Colonic mucosa (tissue), 4 donors: ENCODE measurements at regions not wholly inside any gene's neighbourhood (a gene's known extent, or its start where the extent isn't known, plus 50 kb on each side); places are given as distances from the start of the nearest gene placed in this dataset.

Source experiments
- DNase-seq: peaks from one replicate; pipeline ENCODE4 v3.0.0-alpha.2; 2020
- H3K27ac ChIP-seq: fragments of 200-600 bp; one replicate; pipeline ENCODE4 v1.8.0; 2021
- H3K27me3 ChIP-seq: fragments of 200-600 bp; one replicate; pipeline ENCODE4 v1.8.0; 2021
- H3K36me3 ChIP-seq: fragments of 200-600 bp; one replicate; pipeline ENCODE4 v1.8.0; 2021
- H3K4me1 ChIP-seq: fragments of 200-600 bp; one replicate; pipeline ENCODE4 v1.8.0; 2021; ENCODE audit warnings: mild to moderate bottlenecking
- H3K4me3 ChIP-seq: fragments of 200-600 bp; one replicate; pipeline ENCODE4 v1.8.0; 2021
- H3K9ac ChIP-seq, 2 donors: one replicate each; pipeline ENCODE4 v1.7.0; 2013; ENCODE audit warnings: control low read depth in 2 of 2, low read depth in 2 of 2, low read length in 2 of 2
- H3K9me3 ChIP-seq: fragments of 200-600 bp; one replicate; pipeline ENCODE4 v1.8.0; 2021
- intact Hi-C: fragments of 100-400 bp; cut with DNase I; formaldehyde crosslinking; loops from one replicate; pipeline ENCODE4 v1.14.1; 2022
- TF ChIP-seq, protein P1 (sequence below): fragments of 200-600 bp; IDR thresholded peaks from one replicate; pipeline ENCODE4 v1.8.0; 2022; ENCODE audit warnings: antibody characterized with exemption, mild to moderate bottlenecking
- donor health status: healthy.
- donor health status: DM: no; HTN: no; CAD: no.
- donor health status: DM: no; HTN: no; CAD: no.

DNA sequence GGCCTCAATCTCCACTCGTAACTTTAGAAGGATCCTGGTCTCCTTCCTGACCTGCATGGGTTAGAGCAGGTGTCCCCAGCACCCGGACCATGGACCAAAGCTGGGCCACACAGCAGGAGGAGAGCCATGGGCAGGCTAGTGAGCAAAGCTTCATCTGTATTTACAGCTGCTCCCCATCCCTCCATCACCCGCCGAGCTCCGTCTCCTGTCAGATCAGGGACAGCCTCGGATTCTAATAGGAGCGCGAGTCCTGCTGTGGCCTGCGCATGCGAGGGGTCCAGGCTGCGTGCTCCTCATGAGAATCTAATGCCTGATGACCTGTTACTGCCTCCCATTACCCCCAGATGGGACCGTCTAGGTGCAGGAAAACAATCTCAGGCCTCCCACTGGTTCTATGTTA is 297.7 kb upstream of the SALL3 start:
- intact Hi-C loops: loop anchor here (10.0 kb wide), 1 partner anchor 63 kb away; no protein-coding TSS in a partner anchor
- Histone ChIP-seq H3K9ac (no peak overlapping the region), H3K9me3 (no peaks in the 10 kb centered on the region), H3K27me3 (no peaks in the 10 kb centered on the region), H3K4me1 (no peaks in the 10 kb centered on the region), H3K36me3 (no peaks in the 10 kb centered on the region), H3K4me3 (no peak overlapping the region), H3K27ac (no peak overlapping the region)
- DNase-seq: no peak
- TF ChIP-seq, protein P1, sequence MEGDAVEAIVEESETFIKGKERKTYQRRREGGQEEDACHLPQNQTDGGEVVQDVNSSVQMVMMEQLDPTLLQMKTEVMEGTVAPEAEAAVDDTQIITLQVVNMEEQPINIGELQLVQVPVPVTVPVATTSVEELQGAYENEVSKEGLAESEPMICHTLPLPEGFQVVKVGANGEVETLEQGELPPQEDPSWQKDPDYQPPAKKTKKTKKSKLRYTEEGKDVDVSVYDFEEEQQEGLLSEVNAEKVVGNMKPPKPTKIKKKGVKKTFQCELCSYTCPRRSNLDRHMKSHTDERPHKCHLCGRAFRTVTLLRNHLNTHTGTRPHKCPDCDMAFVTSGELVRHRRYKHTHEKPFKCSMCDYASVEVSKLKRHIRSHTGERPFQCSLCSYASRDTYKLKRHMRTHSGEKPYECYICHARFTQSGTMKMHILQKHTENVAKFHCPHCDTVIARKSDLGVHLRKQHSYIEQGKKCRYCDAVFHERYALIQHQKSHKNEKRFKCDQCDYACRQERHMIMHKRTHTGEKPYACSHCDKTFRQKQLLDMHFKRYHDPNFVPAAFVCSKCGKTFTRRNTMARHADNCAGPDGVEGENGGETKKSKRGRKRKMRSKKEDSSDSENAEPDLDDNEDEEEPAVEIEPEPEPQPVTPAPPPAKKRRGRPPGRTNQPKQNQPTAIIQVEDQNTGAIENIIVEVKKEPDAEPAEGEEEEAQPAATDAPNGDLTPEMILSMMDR: no peak

DNA sequence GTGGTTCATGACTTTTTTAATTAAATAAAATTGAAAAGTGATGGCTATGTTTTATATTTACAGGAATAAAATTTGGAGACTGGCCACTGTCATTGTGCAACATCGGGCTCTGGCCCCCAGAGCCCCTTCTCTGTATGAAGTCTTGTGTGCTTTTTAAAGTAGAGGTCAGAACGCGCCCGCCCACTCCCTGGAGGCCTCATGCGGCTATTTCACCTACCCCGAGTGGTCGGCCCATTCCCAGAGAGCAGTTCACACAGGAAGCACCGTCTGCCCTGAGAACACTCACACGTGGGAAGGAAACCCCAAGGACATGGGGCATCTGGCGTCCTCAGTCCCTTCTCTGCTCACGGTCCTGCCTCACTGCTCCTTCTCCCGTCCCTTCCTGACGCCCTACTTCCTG is 296.9 kb upstream of the SALL3 start:
- no peak overlapping the region for H3K4me3 ChIP-seq
- no peaks in the 10 kb centered on the region for H3K36me3 ChIP-seq
- no peak overlapping the region for H3K27ac ChIP-seq
- H3K9me3 ChIP-seq: no peaks in the 10 kb centered on the region
- H3K4me1 ChIP-seq: no peaks in the 10 kb centered on the region
- H3K9ac ChIP-seq: no peak overlapping the region
- intact Hi-C loops: loop anchor here (10.0 kb wide), 1 partner anchor 62 kb away; no protein-coding TSS in a partner anchor
- no peaks in the 10 kb centered on the region for H3K27me3 ChIP-seq
- TF ChIP-seq, protein P1: no peak
- DNase-seq: no peak

DNA sequence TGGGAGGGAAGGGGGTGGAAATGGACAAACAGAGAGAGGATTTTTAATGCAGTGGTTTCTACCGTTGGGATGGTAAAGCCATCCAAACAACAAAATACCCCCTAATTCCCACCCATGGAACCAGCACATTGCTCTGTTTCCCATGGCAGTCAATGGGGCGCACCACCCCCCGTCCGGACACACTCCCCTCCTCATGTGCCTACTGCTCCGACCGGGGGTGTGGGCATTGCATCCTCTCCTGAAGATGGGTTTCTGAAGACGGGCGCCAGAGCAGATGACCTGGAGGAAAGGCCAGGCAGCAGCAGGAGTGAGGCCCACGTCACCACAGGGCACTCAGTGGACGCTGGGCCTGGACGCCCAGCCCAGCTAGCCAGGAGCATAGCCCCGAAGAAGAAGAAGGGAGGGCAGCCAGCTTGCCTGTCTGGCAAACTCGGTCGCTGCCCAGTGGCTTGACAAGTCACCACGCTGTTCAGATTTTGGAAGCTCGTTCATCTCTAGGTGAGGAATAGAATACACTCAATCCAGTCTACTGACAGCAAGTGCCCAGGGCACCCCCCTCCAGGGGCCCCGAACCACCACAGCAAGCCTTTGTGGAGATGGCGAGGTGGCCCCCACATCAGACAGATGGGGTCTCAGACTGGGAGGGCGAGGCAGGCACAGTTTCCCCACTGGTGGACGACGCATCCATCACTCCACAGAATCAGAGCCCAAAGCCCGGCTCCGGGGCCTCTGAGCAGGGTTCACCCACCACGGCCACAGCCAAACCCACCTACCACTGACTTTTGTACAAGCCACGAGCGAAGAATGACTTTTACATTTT is 296.2 kb upstream of the SALL3 start:
- DNase-seq: no peak
- Histone ChIP-seq H3K36me3 (no peaks in the 10 kb centered on the region), H3K27ac (no peak overlapping the region), H3K4me1 (no peaks in the 10 kb centered on the region), H3K27me3 (no peaks in the 10 kb centered on the region), H3K4me3 (no peak overlapping the region), H3K9me3 (no peaks in the 10 kb centered on the region), H3K9ac (no peak overlapping the region)
- intact Hi-C loops: loop anchor here (10.0 kb wide), 1 partner anchor 61 kb away; no protein-coding TSS in a partner anchor
- TF ChIP-seq, protein P1: no peak

DNA sequence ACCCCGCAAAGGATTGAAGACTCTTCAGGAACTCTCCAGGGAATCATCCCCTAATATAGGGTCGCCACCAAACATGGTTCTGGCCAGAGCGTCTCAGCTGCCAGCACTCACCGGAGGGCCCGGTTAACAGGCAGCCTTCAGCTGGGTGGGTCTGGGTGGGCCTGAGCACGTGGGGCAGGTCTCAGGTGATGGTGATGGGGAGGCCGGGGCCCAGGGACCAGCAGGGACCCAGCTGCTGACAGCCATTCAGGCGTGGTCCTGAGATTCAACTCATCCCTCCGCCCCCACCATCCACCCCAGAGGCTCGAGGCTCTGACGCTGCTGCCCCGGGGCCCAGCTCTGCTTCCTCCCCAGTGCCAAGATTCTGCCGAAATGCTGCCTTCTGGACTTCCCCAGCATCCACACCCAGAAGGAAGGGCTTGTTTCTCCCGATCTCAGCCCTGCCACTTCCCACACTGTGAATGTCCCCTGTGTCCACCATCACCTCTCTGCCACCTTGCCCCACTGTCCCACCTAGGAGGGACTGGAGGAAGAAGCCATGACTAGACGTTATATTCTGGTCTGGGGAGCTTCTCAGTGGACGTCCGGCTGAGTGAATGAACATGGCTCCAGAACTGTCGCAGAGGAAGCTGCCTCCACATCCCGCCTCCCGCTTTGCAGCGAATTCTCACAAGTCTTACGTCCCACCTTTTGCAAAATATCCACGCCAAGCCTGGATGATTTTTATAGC is 294.2 kb upstream of the SALL3 start:
- no peaks in the 10 kb centered on the region for H3K27me3 ChIP-seq
- no peak for DNase-seq
- no peaks in the 10 kb centered on the region for H3K9me3 ChIP-seq
- no peaks in the 10 kb centered on the region for H3K4me1 ChIP-seq
- TF ChIP-seq, protein P1: no peak
- intact Hi-C loops: loop anchor here (10.0 kb wide), 1 partner anchor 59 kb away; no protein-coding TSS in a partner anchor
- H3K36me3 ChIP-seq: no peaks in the 10 kb centered on the region
- H3K27ac ChIP-seq: no peak overlapping the region
- H3K9ac ChIP-seq: no peak overlapping the region
- H3K4me3 ChIP-seq: no peak overlapping the region

DNA sequence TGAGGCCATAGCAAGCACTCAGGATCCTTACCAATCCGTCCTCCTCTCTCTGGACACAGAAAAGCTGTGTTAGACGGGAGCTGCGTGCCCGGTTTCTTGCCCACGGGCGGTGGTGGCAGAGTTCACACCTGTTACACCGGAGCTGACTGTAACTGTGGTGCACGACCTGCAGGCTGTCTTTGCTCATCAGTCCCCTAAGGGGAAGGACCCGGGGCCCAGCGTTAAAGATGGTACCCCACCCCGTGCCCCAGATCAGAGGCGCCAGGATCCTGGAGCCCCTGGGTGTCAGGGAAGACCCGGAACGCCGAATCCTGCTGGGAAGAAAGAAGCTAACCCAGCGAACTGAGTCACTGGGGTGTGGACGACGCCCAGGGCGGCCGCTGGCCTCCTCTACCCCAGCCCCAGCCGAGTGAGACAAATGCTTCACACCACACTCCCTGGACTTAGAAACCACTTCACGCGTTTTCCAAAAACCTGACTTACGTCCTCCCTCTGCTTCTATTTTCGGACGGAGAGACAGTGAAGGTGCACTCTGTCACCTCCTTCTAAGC is 293.6 kb upstream of the SALL3 start:
- Histone ChIP-seq H3K4me3 (no peak overlapping the region), H3K36me3 (no peaks in the 10 kb centered on the region), H3K9me3 (no peaks in the 10 kb centered on the region), H3K27me3 (no peaks in the 10 kb centered on the region), H3K4me1 (no peaks in the 10 kb centered on the region), H3K9ac (no peak overlapping the region), H3K27ac (no peak overlapping the region)
- no peak for DNase-seq
- intact Hi-C loops: loop anchor here (10.0 kb wide), 1 partner anchor 59 kb away; no protein-coding TSS in a partner anchor
- TF ChIP-seq, protein P1: no peak
